NCI-H1694 treated with DMSO at 0.1 percent for 48 hours (cell line): ENCODE measurements at regions not wholly inside any gene's neighbourhood (a gene's known extent, or its start where the extent isn't known, plus 50 kb on each side); places are given as distances from the start of the nearest gene placed in this dataset.
"Not testable (repeated sequence)": the region's sequence is repeated elsewhere in the genome, so short reads cannot be mapped to it uniquely, and the experiment has no call there.

Experiments used
- DNase-seq: peaks from one replicate; lab custom pipeline; 2025; lab: John Stamatoyannopoulos, UW

GRCh38 chr7:12985752-12986151, 298.3 kb downstream of the ARL4A start:
- DNase-seq = no peak

GRCh38 chr7:12987238-12987637, 299.8 kb downstream of the ARL4A start:
- no peak for DNase-seq

- DNase-seq = no peak
These were observed 303.0 kb downstream of the ARL4A start for GRCh38 chr7:12990440-12990839.

GRCh38 chr7:12993025-12993424, 305.6 kb downstream of the ARL4A start:
- DNase-seq = no peak

- DNase-seq = no peak
These were observed 308.6 kb downstream of the ARL4A start for GRCh38 chr7:12995912-12996469.

- no peak for DNase-seq
These were observed 319.9 kb downstream of the ARL4A start for GRCh38 chr7:13007331-13007730.

GRCh38 chr7:13009517-13009916, 322.1 kb downstream of the ARL4A start:
- DNase-seq = no peak

- DNase-seq = no peak
These were observed 326.6 kb downstream of the ARL4A start for GRCh38 chr7:13014011-13014410.

GRCh38 chr7:13016036-13016581, 328.7 kb downstream of the ARL4A start:
- no peak for DNase-seq

- no peak for DNase-seq
These were observed 329.3 kb downstream of the ARL4A start for GRCh38 chr7:13016592-13017332.

- no peak for DNase-seq
These were observed 330.0 kb downstream of the ARL4A start for GRCh38 chr7:13017333-13017857.

GRCh38 chr7:13017881-13018280, 330.4 kb downstream of the ARL4A start:
- DNase-seq = no peak

GRCh38 chr7:13021566-13022300, 334.3 kb downstream of the ARL4A start:
- DNase-seq = no peak

- DNase-seq = no peak
These were observed 336.8 kb downstream of the ARL4A start for GRCh38 chr7:13024121-13024674.

GRCh38 chr7:13025043-13025442, 337.6 kb downstream of the ARL4A start:
- not testable (repeated sequence) for DNase-seq

GRCh38 chr7:13027321-13027720, 339.9 kb downstream of the ARL4A start:
- DNase-seq = no peak

GRCh38 chr7:13028036-13028824, 340.8 kb downstream of the ARL4A start:
- DNase-seq = no peak

GRCh38 chr7:13028825-13029099, 341.3 kb downstream of the ARL4A start:
- no peak for DNase-seq

GRCh38 chr7:13031468-13031867, 344.0 kb downstream of the ARL4A start:
- DNase-seq = no peak

- no peak for DNase-seq
These were observed 344.7 kb downstream of the ARL4A start for GRCh38 chr7:13032084-13032483.

GRCh38 chr7:13032576-13032975, 345.1 kb downstream of the ARL4A start:
- DNase-seq = peak; percentile 16

- no peak for DNase-seq
These were observed 347.3 kb downstream of the ARL4A start for GRCh38 chr7:13034693-13035092.
